ENCODE measurements at regions not wholly inside any gene's neighbourhood (a gene's known extent, or its start where the extent isn't known, plus 50 kb on each side); places are given as distances from the start of the nearest gene placed in this dataset.
"Not testable (repeated sequence)": the region's sequence is repeated elsewhere in the genome, so short reads cannot be mapped to it uniquely, and the experiment has no call there.

DNA sequence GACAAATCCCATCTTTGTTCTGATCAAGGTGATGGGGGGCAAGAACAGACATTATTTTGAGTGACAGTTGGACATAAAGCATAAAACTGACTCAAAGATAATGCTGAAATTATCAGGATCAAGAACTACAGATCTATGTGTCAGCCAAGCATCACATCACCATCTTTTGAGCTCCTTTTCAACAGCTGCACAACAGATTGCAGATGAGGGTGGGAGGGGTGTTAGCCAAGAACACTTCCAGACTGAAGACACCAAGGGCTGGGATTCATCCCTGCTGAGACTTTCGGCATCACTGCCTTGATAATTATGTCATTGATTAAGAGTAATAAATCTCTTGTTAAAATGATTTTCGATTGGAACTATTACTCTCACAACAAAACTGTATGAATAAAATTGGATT is 191.5 kb upstream of the NETO1 start:
- no peak for DNase-seq (ENCODE audit: low read depth, low spot score)
- no peak overlapping the region for H3K4me3 ChIP-seq (ENCODE audit: low read length)

DNA sequence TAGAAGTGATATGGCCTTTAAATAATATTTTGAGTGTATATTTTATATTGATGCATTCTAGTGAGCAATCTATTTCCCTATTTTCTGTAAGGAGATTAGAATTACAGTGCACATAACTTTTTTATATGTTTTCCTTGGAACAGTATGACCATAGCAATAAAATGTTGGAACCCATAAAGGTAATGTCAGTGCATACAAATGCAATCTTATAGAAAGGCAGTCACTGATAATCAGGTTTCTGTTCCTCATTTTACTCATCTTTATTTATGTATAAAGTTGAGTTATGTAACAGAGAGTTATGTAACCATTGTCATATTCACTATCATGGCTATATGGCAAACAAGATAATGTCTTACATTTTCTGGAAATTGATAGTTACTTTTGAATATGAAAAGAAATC is 179.9 kb upstream of the NETO1 start:
- DNase-seq (ENCODE audit: low read depth, low spot score), result no peak
- H3K4me3 ChIP-seq (ENCODE audit: low read length), result no peak overlapping the region

DNA sequence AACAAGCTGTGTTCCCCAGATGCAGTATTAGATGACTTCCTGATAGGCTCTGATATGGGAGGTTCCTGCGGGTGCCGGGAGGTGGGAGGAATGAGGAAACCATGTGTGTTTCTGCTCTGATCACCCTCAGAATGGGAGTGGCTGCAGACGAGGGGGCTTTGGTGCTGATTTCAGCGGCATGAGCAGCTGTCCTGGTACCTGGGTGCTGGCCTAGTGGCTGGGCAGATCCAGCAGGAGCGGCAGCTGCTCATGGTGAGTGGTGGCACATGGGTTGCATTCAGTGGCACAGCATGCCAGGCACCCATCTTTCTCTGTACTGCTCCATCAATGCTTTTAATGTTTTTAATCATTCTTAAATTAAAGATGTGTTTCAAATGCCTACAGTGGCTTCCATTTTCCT is 177.2 kb upstream of the NETO1 start:
- no peak for DNase-seq (ENCODE audit: low read depth, low spot score)
- no peak overlapping the region for H3K4me3 ChIP-seq (ENCODE audit: low read length)

DNA sequence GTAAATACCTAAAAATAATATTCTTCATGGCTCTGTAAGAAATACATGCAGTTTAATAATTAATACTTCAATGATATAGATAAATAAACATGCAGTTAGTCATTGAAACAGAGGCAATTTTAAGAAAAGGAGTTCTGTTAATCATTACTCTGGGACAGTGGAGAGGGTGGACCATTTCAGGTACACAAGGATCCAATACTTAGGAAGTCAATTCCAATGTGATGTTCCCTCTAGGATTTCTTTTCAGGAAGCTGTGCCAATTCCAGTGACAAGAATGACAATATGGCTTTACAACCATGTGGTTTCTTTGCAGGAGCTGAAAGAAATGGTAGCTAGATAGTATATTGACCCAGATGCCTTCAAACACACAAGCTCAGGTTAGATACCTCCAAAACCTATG is 175.8 kb upstream of the NETO1 start:
- no peak overlapping the region for H3K4me3 ChIP-seq (ENCODE audit: low read length)
- no peak for DNase-seq (ENCODE audit: low read depth, low spot score)

DNA sequence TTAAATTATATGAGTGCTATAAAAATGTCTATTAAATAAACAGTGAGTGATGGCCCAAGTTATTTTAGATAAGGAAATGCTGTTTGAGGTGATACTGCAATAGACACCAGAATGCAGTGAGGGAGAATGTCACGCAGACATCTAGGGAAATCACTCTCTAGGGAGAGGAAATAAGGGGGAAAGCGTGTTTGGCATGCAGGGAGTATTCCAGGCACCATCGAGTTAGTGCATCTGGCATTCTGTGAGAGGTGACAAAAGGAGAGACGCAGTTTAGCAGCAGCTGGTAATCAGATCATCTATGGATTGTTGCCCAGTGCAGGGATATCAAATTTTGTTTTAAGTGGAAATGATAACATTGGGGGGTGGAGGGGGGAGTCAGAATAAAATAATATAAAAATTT is 175.4 kb upstream of the NETO1 start:
- DNase-seq (ENCODE audit: low read depth, low spot score), result no peak
- no peak overlapping the region for H3K4me3 ChIP-seq (ENCODE audit: low read length)

DNA sequence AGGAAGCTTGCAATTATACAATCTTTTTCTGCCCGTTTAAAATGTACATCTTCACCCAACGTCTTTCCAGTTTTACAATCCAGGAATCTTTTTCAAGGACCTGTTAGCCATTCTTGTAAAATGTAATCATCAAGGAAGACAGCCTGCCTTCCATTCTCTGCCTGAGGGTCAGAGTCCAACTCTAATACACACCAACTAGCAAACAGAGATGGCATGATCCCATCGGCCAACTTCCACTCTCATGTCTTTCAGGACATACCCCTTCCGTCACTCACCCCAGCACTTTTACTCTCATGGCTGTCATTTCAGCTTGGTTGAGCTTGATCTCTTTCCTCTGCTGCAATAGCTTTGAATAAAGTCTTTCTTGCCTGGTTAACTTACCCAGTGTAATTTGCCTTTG is 172.5 kb upstream of the NETO1 start:
- H3K4me3 ChIP-seq (ENCODE audit: low read length), result no peak overlapping the region
- no peak for DNase-seq (ENCODE audit: low read depth, low spot score)

DNA sequence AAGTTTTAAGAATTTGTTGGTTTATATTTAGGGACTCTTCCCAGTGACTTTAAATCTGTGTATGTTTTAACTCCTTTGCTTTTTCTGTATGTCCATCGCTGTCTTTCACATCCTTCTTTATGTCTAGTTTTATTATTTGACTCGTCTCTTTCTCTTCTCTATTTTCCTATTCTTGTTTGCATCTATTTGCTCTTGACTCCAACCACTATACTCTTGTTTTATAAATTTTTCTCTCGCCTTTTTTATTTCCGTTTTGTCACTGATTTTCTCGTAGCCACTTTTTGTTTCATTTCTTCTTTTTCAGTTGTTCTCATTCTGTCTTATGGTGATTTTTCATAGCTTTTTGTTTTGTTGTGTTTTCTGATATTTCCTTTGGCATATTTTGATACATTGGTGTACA is 170.5 kb upstream of the NETO1 start:
- no peak for DNase-seq (ENCODE audit: low read depth, low spot score)
- no peak overlapping the region for H3K4me3 ChIP-seq (ENCODE audit: low read length)

DNA sequence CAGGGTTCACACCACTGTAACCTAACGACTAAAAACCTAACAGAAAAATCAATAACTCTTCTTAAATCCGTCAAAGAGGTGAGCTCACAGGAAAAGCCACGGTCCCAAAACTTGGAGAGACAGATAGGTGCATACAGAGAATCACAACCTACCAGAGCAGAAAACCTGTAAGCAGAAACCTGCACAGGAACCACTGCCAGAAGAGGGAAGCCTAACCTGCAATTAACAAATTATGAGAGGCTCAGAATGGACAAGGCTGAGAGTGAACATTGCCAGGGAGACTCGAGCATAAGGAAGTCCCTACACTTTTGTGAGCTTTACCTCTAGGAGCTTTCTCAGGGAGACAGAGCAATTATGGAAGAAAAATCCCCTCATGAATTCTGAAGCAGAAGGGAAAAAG is 156.2 kb upstream of the NETO1 start:
- no peak for DNase-seq (ENCODE audit: low read depth, low spot score)
- H3K4me3 ChIP-seq (ENCODE audit: low read length), result no peak overlapping the region

DNA sequence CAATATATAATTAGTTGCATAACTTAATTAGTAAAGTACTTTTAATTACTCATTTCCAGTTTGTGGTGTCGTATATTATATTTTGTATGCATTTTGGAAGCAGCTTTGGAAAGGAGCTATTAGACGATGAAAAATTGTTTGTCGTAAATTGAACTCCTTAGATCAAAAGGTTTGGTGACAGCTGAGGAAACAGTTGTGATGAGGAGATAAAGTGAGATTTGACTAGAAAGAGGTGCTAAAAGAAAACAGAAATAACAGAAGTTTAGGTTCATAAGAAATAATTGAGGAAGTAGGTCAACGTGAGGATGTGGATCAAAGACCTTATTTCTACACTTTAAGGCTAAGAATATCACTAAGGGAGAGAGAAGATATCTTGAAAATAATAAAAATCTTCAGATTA is 141.9 kb upstream of the NETO1 start:
- no peak overlapping the region for H3K4me3 ChIP-seq (ENCODE audit: low read length)
- DNase-seq (ENCODE audit: low read depth, low spot score), result peak; percentile 74

DNA sequence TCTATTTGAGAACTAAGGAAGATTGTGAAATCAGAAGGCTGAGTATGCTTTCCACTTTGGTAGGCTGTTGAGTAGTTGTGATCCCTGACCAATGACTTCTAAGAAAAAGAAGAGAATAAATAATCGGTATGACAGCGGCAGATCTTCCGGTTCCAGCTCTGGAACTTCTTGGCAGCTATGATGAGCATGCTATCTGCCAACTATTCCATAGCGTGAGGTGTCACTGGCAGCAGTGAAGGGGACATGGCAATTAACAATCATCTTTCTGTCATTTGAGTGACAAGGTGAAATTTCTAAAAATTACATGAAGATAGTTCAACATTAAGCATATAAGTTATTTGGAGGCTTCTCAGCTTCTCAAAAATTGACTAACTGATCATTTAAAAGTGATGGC is 140.1 kb upstream of the NETO1 start:
- DNase-seq (ENCODE audit: low read depth, low spot score), result no peak

DNA sequence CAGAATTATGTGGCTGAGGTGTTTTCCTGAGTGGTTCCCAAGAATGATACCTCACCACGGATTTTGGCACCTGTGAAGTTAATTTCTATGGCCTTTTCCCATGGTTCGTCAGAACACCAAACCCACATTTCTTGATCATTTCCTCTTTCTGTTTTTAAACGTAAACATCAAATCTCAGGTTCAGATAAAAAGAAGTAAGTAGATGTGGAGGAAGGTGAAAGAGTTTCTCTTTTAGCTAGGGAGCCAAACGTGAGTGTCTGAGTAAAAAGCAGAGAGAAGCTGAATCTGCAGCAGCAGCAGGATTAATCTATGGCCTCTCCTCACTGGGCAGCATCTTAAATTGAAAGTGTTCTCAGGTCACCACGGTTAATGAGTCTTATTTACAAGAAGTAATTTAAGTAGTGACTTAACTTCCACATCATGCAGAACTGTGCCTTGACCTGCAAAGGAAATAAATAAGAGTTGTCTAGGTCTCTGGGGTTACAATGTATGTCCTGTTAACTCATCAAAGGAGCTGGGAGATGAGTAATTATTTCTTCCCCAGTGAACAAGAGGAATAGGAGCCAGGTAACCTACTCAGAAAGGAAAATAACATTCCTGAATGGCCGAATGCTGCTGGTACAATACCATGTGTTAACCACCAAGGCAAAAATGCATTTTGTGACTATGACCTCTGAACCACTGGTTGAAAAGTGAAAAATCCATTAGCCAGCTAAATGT is 139.6 kb upstream of the NETO1 start:
- DNase-seq (ENCODE audit: low read depth, low spot score), result no peak
- H3K4me3 ChIP-seq (ENCODE audit: low read length), result no peak overlapping the region

More for the DNA sequence above, 140.1 kb upstream of the NETO1 start:
- no peak overlapping the region for H3K4me3 ChIP-seq (ENCODE audit: low read length)

DNA sequence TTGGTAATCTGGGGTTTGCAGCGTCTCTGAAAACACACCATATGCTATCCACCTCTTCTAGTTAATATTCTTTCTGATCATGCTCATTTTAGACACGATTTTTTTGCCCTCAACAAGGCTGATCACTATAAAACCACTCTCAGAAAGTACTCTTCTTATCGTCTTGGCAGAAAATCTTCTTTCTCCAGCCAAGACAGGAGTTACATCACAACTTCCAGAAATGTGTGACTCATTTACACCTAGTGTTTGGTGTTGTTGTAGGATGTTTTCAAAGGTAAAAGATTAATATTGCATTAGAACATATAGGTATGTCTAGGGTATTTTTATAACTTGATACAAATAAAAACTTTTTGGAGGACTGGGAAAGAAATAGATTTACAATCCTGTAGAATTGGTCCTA is 138.5 kb upstream of the NETO1 start:
- DNase-seq (ENCODE audit: low read depth, low spot score), result no peak
- H3K4me3 ChIP-seq (ENCODE audit: low read length), result no peak overlapping the region

DNA sequence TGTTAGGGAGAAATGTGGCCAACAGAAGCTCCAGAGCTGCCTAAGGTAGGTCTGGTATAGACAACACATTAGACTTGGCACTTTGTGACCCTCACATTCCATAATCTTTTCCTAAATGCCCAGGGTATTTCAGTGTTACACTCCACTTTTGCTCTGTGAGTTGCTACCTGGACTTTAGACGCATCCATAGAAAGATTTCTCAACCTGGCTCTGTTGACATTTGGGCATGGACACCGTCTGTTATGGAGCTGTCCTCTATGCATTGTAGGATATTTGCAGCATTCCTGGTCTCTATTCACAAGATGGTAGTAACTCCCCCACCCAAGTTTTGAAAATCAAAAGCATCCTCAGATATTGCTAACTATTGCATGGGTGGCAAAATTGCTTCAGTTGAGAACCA is 136.5 kb upstream of the NETO1 start:
- no peak for DNase-seq (ENCODE audit: low read depth, low spot score)
- H3K4me3 ChIP-seq (ENCODE audit: low read length), result no peak overlapping the region

DNA sequence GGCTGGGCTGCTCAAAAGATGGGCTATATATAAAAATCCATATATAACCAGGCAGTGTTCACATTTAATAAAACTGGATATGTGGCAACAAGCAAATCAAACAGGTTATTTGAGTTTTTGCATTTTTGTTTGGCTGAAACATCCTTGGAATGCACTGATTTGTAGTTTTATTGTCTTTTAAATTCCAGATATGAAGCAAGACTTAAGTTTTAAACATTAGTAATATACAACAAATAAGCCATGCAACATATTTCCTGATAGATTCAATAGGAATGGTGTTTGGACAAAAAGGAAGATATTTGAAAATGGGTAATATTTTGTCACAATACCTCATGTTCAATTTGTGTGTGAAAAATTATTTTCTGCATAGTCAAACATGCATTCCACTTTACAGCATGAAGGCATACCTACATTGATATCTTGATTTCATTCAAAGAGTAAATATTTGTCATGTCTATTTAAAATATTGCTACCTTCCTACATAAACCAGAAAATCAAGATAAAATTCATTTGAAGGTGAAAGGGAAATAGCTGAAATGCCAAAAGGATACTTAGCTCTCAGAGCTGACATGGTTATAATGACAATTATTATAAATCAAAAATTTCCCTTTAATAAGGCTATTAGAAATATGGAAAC is 132.3 kb upstream of the NETO1 start:
- no peak for DNase-seq (ENCODE audit: low read depth, low spot score)
- no peak overlapping the region for H3K4me3 ChIP-seq (ENCODE audit: low read length)

DNA sequence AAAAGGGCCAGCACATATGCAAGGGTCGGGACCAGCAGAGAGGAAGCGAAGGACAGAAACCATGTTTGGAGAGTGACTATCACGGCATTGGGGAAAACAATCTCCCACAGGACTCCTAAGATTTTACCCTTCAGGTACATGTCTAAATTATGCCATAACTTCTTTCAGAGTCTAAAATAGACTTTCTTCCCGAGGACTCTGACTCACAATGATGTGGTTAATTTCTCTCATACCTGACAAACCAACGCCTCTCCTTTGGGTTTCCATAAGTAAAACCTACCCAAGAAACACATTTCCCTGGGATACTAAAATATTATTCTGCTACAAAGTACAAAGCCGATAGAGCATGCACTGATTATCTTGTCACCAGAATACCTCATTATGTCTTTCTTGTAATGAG is 127.8 kb upstream of the NETO1 start:
- H3K4me3 ChIP-seq (ENCODE audit: low read length), result no peak overlapping the region
- DNase-seq (ENCODE audit: low read depth, low spot score), result no peak

DNA sequence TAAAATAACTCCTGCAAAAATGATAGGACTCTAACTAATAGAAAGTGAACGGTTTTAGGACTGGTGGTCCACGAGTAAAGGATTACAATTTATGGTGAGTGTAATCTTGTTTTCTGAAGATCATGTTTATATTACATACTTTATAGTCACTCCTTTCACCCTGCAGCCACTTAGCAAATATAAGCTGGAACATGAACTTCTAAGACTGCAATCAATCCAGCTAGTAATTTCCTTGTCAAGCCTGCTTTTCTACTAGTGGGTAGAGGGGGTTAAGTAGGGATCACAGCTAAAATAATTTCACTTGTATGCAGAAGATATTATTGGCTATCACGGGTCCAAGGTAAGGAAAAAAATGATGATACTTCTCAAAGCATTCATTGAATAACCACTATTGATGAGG is 125.5 kb upstream of the NETO1 start:
- no peak overlapping the region for H3K4me3 ChIP-seq (ENCODE audit: low read length)
- DNase-seq (ENCODE audit: low read depth, low spot score), result no peak

DNA sequence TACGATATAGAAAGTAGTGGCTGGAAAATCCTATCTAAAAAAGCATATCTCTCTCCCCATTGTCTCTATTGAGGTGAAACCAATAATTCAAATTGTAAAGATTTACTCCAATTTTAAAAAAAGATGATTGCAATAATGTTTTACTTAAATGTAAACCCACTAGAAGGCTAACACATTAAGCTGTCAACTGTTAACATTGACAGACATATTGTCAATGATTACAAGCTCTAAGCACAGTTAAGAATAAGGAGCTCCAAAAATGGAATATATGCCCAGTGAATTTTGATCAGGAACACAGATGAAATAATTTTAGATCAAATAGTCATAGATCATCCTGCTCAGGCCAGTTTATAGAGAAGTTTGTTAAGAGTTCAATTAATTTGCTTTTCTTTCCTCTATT is 123.6 kb upstream of the NETO1 start:
- DNase-seq (ENCODE audit: low read depth, low spot score), result no peak
- H3K4me3 ChIP-seq (ENCODE audit: low read length), result no peak overlapping the region

DNA sequence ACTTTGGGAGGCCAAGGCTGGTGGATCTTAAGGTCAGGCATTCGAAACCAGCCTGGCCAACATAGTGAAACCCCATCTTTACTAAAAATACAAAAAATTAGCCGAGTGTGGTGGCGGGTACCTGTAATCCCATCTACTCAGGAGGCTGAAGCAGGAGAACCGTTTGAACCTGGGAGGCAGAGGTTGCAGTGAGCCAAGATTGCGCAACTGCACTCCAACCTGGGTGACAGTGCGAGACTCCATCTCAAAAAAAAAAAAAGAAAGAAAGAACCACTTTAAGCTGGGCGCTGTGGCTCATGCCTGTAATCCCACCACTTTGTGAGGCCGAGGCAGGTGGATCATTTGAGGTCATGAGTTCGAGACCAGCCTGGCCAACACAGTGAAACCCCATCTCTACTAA is 119.8 kb upstream of the NETO1 start:
- DNase-seq (ENCODE audit: low read depth, low spot score), result not testable (repeated sequence)

DNA sequence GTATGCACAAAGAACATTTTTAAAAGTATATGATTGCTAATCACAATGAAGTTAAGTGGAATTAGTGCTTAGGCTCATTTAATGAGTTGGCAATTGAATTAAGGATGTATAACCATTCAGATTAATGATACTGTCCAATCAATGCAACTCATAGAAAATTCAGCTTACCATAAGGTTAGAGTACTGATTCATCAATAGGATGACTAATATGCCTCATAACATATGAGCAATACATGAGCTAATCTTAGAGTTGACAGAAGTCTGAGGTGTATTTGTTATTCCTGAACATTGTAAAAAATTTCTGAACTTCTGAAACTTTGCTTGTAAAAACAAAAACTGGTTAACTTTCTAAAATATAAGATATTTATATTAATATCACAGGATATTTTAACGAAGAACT is 118.3 kb upstream of the NETO1 start:
- no peak for DNase-seq (ENCODE audit: low read depth, low spot score)
- no peak overlapping the region for H3K4me3 ChIP-seq (ENCODE audit: low read length)

More for the DNA sequence above, 119.8 kb upstream of the NETO1 start:
- not testable (repeated sequence) for H3K4me3 ChIP-seq (ENCODE audit: low read length)

DNA sequence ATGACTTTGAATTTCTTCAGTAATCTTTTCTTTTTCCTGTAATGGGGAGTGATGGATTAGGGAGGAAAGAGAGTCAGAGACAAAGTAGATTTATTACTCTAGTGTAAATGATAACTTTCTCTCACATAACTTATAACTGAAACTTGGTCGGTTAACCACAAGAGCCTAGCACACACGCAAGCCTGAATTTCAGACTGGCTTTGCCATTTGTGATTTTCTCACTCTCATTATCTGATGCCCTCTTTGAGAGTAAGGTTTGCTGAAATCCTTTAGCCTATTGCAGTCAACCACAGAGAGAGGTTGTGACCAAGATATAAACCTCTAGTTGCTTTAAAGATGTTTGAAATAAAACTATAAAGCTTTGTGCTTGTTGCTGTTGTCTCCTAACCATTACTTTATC is 117.9 kb upstream of the NETO1 start:
- peak; percentile 64 for DNase-seq (ENCODE audit: low read depth, low spot score)
- H3K4me3 ChIP-seq (ENCODE audit: low read length), result no peak overlapping the region

DNA sequence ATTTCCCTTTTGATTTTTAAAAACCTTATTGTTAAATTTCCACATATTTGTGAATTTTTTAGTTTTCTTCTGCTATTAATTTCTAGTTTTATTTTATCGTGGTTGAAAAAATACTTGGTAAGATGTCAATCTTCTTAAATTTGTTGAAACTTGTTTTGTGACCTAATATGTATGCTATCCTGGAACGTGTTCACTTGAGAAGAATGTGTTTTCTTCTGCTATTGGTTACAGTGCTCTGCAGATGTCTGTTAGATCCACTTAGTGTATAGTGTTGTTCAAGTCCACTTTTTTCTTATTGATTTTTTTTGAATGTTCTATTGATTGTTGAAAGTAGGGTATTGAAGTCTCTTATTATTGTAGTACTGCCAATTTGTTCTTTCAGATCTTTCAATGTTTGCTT is 116.5 kb upstream of the NETO1 start:
- no peak for DNase-seq (ENCODE audit: low read depth, low spot score)
- no peak overlapping the region for H3K4me3 ChIP-seq (ENCODE audit: low read length)

All from Jurkat, Clone E6-1 (cell line).